HG02840 (cell line): ENCODE measurements at regions not wholly inside any gene's neighbourhood (a gene's known extent, or its start where the extent isn't known, plus 50 kb on each side); places are given as distances from the start of the nearest gene placed in this dataset.

Experiments
- ATAC-seq: cut with Tn5 transposase; IDR thresholded peaks from one replicate; pipeline ENCODE4 v1.9.1; 2021; ENCODE audit warnings: mild to moderate bottlenecking, moderate library complexity, moderate number of reproducible peaks; ENCODE audit not compliant: unreplicated experiment, low FRiP score

- ATAC-seq, result no peak
These were observed 346.9 kb downstream of the MYCN start for GRCh38 chr2:16287281-16287680.

- no peak for ATAC-seq
These were observed 345.6 kb downstream of the MYCN start for GRCh38 chr2:16285813-16286510.

- ATAC-seq, result no peak
These were observed 344.7 kb downstream of the MYCN start for GRCh38 chr2:16284941-16285625.

GRCh38 chr2:16283071-16283850 is 342.9 kb downstream of the MYCN start:
- no peak for ATAC-seq

- no peak for ATAC-seq
These were observed 342.2 kb downstream of the MYCN start for GRCh38 chr2:16282511-16282910.

- no peak for ATAC-seq
These were observed 341.3 kb downstream of the MYCN start for GRCh38 chr2:16281451-16282335.

- no peak for ATAC-seq
These were observed 339.7 kb downstream of the MYCN start for GRCh38 chr2:16280081-16280480.

- ATAC-seq, result no peak
These were observed 339.3 kb downstream of the MYCN start for GRCh38 chr2:16279641-16280040.

GRCh38 chr2:16279201-16279570 is 338.8 kb downstream of the MYCN start:
- ATAC-seq, result no peak

GRCh38 chr2:16278421-16279200 is 338.3 kb downstream of the MYCN start:
- ATAC-seq, result no peak

- ATAC-seq, result no peak
These were observed 336.8 kb downstream of the MYCN start for GRCh38 chr2:16277117-16277516.

- no peak for ATAC-seq
These were observed 335.3 kb downstream of the MYCN start for GRCh38 chr2:16275661-16276060.

GRCh38 chr2:16275131-16275530 is 334.8 kb downstream of the MYCN start:
- no peak for ATAC-seq

GRCh38 chr2:16273111-16273510 is 332.8 kb downstream of the MYCN start:
- ATAC-seq, result no peak

- no peak for ATAC-seq
These were observed 331.9 kb downstream of the MYCN start for GRCh38 chr2:16272038-16272788.

- ATAC-seq, result no peak
These were observed 331.0 kb downstream of the MYCN start for GRCh38 chr2:16271231-16271896.

GRCh38 chr2:16270441-16270840 is 330.1 kb downstream of the MYCN start:
- ATAC-seq, result no peak

- ATAC-seq, result no peak
These were observed 328.1 kb downstream of the MYCN start for GRCh38 chr2:16268301-16269000.
